ENCODE measurements at regions not wholly inside any gene's neighbourhood (a gene's known extent, or its start where the extent isn't known, plus 50 kb on each side); places are given as distances from the start of the nearest gene placed in this dataset.

GRCh38 chr2:199131136-199131655 lies 326.5 kb downstream of the SATB2 start:
- no peak for TF ChIP-seq CTCF (IDR thresholded peaks at IDR 0.05; ENCODE audit: poor library complexity)
- no peak for TF ChIP-seq EZH2 (IDR thresholded peaks at IDR 0.05; ENCODE audit: borderline replicate concordance)

Data from hepatocyte (in vitro differentiated cells).